GM23338 (cell line): ENCODE measurements at regions not wholly inside any gene's neighbourhood (a gene's known extent, or its start where the extent isn't known, plus 50 kb on each side); places are given as distances from the start of the nearest gene placed in this dataset.

ENCODE experiments used
- ATAC-seq: fragments of 200-7000 bp; cut with Tn5 transposase; 3 replicates; pipeline ENCODE4 v1.9.1; 2020
- DNase-seq: peaks from one replicate; pipeline ENCODE4 v3.0.0-alpha.2; 2015; ENCODE audit warnings: low spot score
- H2AFZ ChIP-seq: fragments of 200-600 bp; sonication (generic); 2 replicates; pipeline ENCODE4 v1.8.0; 2016; ENCODE audit warnings: antibody characterized with exemption, mild to moderate bottlenecking, moderate library complexity
- H3F3A ChIP-seq: fragments of 200-600 bp; sonication (generic); replicated peaks from 2 replicates; pipeline ENCODE4 v1.8.0; 2017; ENCODE audit warnings: antibody characterized with exemption, mixed run types, low read depth
- H3K27ac ChIP-seq: fragments of 200-600 bp; sonication (generic); 2 replicates; pipeline ENCODE4 v1.6.1; 2016; ENCODE audit warnings: low read depth
- H3K27me3 ChIP-seq: fragments of 200-600 bp; sonication (generic); 2 replicates; pipeline ENCODE4 v1.8.0; 2016; ENCODE audit warnings: mild to moderate bottlenecking, mixed run types, moderate library complexity; ENCODE audit not compliant: insufficient read depth
- H3K36me3 ChIP-seq: fragments of 200-600 bp; sonication (generic); 2 replicates; pipeline ENCODE4 v1.8.0; 2016; ENCODE audit warnings: mild to moderate bottlenecking; ENCODE audit not compliant: insufficient read depth
- H3K4me1 ChIP-seq: fragments of 200-600 bp; sonication (generic); 2 replicates; pipeline ENCODE4 v1.8.0; 2016; ENCODE audit warnings: mild to moderate bottlenecking, moderate library complexity; ENCODE audit not compliant: insufficient read depth
- H3K4me2 ChIP-seq: fragments of 200-600 bp; sonication (generic); 2 replicates; pipeline ENCODE4 v1.7.1; 2017; ENCODE audit warnings: mixed run types
- H3K4me3 ChIP-seq: fragments of 200-600 bp; sonication (generic); 2 replicates; pipeline ENCODE4 v1.6.1; 2016; ENCODE audit warnings: mixed run types
- H3K79me2 ChIP-seq: fragments of 200-600 bp; sonication (generic); replicated peaks from 2 replicates; pipeline ENCODE4 v1.8.0; 2017; ENCODE audit warnings: mild to moderate bottlenecking; ENCODE audit not compliant: insufficient read depth
- H3K9me2 ChIP-seq: fragments of 200-600 bp; sonication (generic); 2 replicates; pipeline ENCODE4 v1.8.0; 2017; ENCODE audit not compliant: insufficient read depth
- H4K20me1 ChIP-seq: fragments of 200-600 bp; sonication (generic); replicated peaks from 2 replicates; pipeline ENCODE4 v1.8.0; 2017; ENCODE audit warnings: mild to moderate bottlenecking; ENCODE audit not compliant: insufficient read depth
- H3K27ac Mint-ChIP-seq: 2 replicates; pipeline ENCODE4 v1.8.0; 2020; ENCODE audit warnings: inconsistent platforms, mild to moderate bottlenecking, moderate library complexity, mixed read lengths
- H3K27me3 Mint-ChIP-seq: 3 replicates; pipeline ENCODE4 v1.8.0; 2022; ENCODE audit warnings: low read depth, mild to moderate bottlenecking, moderate library complexity, mixed read lengths, inconsistent platforms; ENCODE audit not compliant: insufficient read depth, poor library complexity
- H3K36me3 Mint-ChIP-seq: 3 replicates; pipeline ENCODE4 v1.8.0; 2021; ENCODE audit warnings: low read depth, mild to moderate bottlenecking, inconsistent platforms, moderate library complexity, mixed read lengths
- H3K4me1 Mint-ChIP-seq: 3 replicates; pipeline ENCODE4 v1.8.0; 2020; ENCODE audit warnings: mild to moderate bottlenecking, inconsistent platforms, mixed read lengths
- H3K4me3 Mint-ChIP-seq: 3 replicates; pipeline ENCODE4 v1.8.0; 2021; ENCODE audit warnings: moderate library complexity, mild to moderate bottlenecking, inconsistent platforms, mixed read lengths
- H3K9me3 Mint-ChIP-seq: 3 replicates; pipeline ENCODE4 v1.8.0; 2020; ENCODE audit warnings: moderate library complexity, mild to moderate bottlenecking, inconsistent platforms, mixed read lengths
- POLR2AphosphoS5 ChIP-seq: IDR thresholded peaks from 2 replicates; pipeline ENCODE4 v1.6.1; 2016; ENCODE audit warnings: antibody characterized with exemption, low read depth
- TF ChIP-seq, protein P1 (sequence below), 2 experiments: fragments of 200-600 bp in 1 of 2; sonication (generic) in 1 of 2; conservative IDR thresholded peaks; 2 replicates each; pipeline versions ENCODE4 v1.5.1 to v1.6.1; 2016 to 2017; ENCODE audit warnings: antibody characterized with exemption in 2 of 2, low read depth in 2 of 2, mild to moderate bottlenecking in 2 of 2, moderate library complexity in 1 of 2
- TF ChIP-seq, protein P2 (sequence below): fragments of 250-450 bp; sonication (Bioruptor Pico); IDR thresholded peaks from 2 replicates; pipeline ENCODE4 v1.5.0; 2020; ENCODE audit warnings: mild to moderate bottlenecking, moderate library complexity

DNA sequence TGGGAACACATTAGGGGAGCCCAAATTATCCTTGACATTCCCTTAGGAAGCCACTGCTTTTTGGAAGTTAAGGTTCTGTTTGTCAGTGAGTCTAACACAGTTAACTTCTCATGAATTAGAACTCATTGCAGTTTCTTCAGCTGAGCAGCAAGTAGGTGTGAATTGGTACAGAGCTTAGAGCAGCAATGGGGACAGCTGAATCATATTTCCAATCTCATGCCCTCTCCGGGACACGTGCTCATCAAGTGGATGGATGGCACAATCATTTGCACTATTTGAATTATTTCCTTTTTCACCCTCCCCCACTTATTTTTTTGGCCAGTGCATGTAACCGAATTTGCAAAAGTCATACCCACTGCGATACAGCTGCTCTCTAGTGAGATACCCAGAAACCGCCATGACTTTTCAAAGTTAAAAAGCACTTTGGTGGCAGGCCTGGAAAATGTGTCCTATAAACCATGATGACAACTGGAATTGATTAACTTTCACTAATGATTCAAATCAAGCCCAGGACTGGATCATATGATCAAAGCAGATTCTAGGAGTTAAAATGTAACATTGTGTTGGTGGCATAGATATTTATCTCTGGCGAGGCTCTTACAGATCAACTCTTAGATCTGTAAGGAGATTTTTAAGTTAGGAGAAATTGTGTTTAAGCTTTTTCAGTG is 76.4 kb downstream of the EBLN2 start (continued):
- TF ChIP-seq, protein P1, sequence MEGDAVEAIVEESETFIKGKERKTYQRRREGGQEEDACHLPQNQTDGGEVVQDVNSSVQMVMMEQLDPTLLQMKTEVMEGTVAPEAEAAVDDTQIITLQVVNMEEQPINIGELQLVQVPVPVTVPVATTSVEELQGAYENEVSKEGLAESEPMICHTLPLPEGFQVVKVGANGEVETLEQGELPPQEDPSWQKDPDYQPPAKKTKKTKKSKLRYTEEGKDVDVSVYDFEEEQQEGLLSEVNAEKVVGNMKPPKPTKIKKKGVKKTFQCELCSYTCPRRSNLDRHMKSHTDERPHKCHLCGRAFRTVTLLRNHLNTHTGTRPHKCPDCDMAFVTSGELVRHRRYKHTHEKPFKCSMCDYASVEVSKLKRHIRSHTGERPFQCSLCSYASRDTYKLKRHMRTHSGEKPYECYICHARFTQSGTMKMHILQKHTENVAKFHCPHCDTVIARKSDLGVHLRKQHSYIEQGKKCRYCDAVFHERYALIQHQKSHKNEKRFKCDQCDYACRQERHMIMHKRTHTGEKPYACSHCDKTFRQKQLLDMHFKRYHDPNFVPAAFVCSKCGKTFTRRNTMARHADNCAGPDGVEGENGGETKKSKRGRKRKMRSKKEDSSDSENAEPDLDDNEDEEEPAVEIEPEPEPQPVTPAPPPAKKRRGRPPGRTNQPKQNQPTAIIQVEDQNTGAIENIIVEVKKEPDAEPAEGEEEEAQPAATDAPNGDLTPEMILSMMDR (conservative IDR thresholded peaks at IDR 0.05; ENCODE audit: low read depth in 2 of 2) = no peak

DNA sequence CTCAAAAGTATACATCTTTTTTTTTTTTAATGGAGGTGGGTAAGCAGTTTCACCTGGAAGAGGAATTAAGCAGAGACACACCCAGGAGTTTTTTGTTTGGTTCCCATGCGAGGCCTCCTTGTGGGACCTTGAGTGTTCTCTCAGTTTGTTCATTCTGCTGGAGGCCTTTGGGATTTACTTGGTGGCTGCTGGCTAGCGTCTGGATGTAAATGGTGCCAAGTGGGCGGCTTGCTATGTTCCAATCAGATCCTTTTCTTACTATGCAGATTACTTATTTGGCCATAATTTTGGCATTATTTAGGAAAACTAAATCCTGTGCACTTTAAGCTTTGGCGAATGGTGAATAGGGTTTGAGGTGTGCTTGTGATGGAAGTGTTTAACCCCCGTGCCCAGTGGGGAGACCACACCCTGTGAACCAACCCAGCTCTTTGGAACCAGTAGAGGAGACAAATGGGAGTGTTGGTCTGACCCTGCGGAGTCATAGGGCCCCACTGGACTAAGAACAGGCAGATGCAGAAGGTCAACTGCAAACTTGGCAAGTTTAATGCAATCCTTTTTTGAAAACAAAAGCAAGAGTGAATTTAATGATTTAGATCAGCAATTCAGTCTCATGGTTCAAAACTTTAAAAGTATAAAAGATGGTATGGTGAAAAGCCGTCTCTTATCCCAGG is 79.4 kb downstream of the EBLN2 start:
- H3K36me3 Mint-ChIP-seq = no peaks in the 10 kb centered on the region
- no peak overlapping the region for H3K27ac Mint-ChIP-seq
- no peaks in the 10 kb centered on the region for H3K4me1 ChIP-seq
- no peak overlapping the region for H3K27ac ChIP-seq
- H3K4me3 ChIP-seq = no peak overlapping the region
- H3K4me2 ChIP-seq = no peak overlapping the region
- H3F3A ChIP-seq = no peaks in the 10 kb centered on the region
- no peaks in the 10 kb centered on the region for H3K36me3 ChIP-seq
- H3K4me1 Mint-ChIP-seq = no peaks in the 10 kb centered on the region; the same call in 2 of the 3 replicates
- H3K9me3 Mint-ChIP-seq = no peaks in the 10 kb centered on the region
- peak overlapping the region; percentile 80; the same call in 1 of the 2 replicates for H2AFZ ChIP-seq
- H3K4me3 Mint-ChIP-seq = no peak overlapping the region
- H3K79me2 ChIP-seq = no peaks in the 10 kb centered on the region
- ATAC-seq (no peak), DNase-seq (no peak)
- TF ChIP-seq, protein P2, sequence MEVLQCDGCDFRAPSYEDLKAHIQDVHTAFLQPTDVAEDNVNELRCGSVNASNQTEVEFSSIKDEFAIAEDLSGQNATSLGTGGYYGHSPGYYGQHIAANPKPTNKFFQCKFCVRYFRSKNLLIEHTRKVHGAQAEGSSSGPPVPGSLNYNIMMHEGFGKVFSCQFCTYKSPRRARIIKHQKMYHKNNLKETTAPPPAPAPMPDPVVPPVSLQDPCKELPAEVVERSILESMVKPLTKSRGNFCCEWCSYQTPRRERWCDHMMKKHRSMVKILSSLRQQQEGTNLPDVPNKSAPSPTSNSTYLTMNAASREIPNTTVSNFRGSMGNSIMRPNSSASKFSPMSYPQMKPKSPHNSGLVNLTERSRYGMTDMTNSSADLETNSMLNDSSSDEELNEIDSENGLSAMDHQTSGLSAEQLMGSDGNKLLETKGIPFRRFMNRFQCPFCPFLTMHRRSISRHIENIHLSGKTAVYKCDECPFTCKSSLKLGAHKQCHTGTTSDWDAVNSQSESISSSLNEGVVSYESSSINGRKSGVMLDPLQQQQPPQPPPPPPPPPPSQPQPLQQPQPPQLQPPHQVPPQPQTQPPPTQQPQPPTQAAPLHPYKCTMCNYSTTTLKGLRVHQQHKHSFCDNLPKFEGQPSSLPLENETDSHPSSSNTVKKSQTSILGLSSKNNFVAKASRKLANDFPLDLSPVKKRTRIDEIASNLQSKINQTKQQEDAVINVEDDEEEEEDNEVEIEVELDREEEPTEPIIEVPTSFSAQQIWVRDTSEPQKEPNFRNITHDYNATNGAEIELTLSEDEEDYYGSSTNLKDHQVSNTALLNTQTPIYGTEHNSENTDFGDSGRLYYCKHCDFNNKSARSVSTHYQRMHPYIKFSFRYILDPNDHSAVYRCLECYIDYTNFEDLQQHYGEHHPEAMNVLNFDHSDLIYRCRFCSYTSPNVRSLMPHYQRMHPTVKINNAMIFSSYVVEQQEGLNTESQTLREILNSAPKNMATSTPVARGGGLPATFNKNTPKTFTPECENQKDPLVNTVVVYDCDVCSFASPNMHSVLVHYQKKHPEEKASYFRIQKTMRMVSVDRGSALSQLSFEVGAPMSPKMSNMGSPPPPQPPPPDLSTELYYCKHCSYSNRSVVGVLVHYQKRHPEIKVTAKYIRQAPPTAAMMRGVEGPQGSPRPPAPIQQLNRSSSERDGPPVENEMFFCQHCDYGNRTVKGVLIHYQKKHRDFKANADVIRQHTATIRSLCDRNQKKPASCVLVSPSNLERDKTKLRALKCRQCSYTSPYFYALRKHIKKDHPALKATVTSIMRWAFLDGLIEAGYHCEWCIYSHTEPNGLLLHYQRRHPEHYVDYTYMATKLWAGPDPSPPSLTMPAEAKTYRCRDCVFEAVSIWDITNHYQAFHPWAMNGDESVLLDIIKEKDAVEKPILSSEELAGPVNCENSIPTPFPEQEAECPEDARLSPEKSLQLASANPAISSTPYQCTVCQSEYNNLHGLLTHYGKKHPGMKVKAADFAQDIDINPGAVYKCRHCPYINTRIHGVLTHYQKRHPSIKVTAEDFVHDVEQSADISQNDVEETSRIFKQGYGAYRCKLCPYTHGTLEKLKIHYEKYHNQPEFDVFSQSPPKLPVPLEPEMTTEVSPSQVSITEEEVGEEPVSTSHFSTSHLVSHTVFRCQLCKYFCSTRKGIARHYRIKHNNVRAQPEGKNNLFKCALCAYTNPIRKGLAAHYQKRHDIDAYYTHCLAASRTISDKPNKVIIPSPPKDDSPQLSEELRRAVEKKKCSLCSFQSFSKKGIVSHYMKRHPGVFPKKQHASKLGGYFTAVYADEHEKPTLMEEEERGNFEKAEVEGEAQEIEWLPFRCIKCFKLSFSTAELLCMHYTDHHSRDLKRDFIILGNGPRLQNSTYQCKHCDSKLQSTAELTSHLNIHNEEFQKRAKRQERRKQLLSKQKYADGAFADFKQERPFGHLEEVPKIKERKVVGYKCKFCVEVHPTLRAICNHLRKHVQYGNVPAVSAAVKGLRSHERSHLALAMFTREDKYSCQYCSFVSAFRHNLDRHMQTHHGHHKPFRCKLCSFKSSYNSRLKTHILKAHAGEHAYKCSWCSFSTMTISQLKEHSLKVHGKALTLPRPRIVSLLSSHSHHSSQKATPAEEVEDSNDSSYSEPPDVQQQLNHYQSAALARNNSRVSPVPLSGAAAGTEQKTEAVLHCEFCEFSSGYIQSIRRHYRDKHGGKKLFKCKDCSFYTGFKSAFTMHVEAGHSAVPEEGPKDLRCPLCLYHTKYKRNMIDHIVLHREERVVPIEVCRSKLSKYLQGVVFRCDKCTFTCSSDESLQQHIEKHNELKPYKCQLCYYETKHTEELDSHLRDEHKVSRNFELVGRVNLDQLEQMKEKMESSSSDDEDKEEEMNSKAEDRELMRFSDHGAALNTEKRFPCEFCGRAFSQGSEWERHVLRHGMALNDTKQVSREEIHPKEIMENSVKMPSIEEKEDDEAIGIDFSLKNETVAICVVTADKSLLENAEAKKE (CRISPR knock-in tag) = no peak
- TF ChIP-seq POLR2AphosphoS5 = no peak
- no peaks in the 10 kb centered on the region for H3K27me3 Mint-ChIP-seq
- peaks cover 3% of the 10 kb centered on the region; the same call in 1 of the 2 replicates for H3K9me2 ChIP-seq
- H3K27me3 ChIP-seq = no peaks in the 10 kb centered on the region
- no peaks in the 10 kb centered on the region for H4K20me1 ChIP-seq
